WI38 (cell line): ENCODE measurements at regions not wholly inside any gene's neighbourhood (a gene's known extent, or its start where the extent isn't known, plus 50 kb on each side); places are given as distances from the start of the nearest gene placed in this dataset.
"Not testable (repeated sequence)": the region's sequence is repeated elsewhere in the genome, so short reads cannot be mapped to it uniquely, and the experiment has no call there.

Experiments used
- H3K4me3 ChIP-seq: 2 replicates; pipeline ENCODE4 v1.5.1; 2011; ENCODE audit warnings: low read depth, mild to moderate bottlenecking, control low read depth, low read length
- TF ChIP-seq, protein P1 (sequence below): IDR thresholded peaks from 2 replicates; pipeline ENCODE4 v1.5.1; 2012; ENCODE audit warnings: low read depth, mild to moderate bottlenecking, control low read depth, low read length

- TF ChIP-seq, protein P1, sequence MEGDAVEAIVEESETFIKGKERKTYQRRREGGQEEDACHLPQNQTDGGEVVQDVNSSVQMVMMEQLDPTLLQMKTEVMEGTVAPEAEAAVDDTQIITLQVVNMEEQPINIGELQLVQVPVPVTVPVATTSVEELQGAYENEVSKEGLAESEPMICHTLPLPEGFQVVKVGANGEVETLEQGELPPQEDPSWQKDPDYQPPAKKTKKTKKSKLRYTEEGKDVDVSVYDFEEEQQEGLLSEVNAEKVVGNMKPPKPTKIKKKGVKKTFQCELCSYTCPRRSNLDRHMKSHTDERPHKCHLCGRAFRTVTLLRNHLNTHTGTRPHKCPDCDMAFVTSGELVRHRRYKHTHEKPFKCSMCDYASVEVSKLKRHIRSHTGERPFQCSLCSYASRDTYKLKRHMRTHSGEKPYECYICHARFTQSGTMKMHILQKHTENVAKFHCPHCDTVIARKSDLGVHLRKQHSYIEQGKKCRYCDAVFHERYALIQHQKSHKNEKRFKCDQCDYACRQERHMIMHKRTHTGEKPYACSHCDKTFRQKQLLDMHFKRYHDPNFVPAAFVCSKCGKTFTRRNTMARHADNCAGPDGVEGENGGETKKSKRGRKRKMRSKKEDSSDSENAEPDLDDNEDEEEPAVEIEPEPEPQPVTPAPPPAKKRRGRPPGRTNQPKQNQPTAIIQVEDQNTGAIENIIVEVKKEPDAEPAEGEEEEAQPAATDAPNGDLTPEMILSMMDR = no peak
- H3K4me3 ChIP-seq = no peak overlapping the region
Observed at GRCh38 chr9:124135813-124136365, 121.9 kb upstream of the NEK6 start.

- TF ChIP-seq, protein P1 = no peak
- no peak overlapping the region for H3K4me3 ChIP-seq
Observed at GRCh38 chr9:124137009-124137943, 120.5 kb upstream of the NEK6 start.

GRCh38 chr9:124137944-124138335, 119.8 kb upstream of the NEK6 start:
- TF ChIP-seq, protein P1 = no peak
- H3K4me3 ChIP-seq = no peak overlapping the region

DNA sequence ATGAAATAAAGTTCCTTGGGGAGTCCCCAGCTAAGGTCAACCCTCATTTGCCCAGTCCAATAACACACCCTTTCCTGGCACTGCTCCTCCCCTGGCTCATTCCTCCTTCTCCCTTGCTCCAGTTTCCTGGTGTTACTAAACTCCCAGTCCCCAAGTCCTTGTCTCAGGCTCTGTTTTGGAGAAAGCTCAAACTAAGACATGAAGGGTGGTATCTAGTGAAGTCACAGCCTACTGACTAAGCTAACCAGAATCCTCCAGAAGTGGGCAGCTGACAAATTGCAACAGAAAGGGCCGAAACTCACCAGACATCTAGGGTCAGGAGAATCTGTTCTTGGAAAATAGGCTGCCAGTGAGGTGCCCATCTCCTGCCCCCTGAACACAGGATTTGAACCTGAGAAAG, 118.7 kb upstream of the NEK6 start:
- H3K4me3 ChIP-seq = no peak overlapping the region
- TF ChIP-seq, protein P1 = no peak

DNA sequence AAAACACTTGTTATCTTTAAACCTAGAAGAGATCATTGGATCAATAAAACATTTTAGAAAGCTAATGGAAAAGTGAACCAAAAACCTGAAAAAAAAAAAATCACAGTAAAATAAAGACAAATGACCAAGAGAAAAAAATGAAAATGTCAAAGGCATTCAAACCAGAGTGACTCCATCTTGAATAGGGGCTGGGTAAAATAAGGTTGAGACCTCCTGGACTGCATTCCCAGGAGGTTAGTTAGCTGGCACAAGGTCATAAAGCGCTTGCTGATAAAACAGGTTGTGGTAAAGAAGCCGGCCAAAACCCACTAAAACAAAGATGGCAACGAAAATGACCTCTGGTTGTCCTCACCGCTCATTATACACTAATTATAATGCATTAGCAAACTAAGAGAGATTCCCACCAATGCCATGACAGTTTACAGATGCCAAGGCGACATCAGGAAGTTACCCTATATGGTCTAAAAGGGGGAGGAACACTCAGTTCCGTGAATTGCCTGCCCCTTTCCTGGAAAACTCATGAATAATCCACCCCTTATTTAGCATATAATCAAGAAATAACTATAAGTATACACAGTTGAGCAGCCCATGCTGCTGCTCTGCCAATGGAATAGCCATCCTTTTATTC, 116.7 kb upstream of the NEK6 start:
- no peak overlapping the region for H3K4me3 ChIP-seq
- TF ChIP-seq, protein P1 = no peak

DNA sequence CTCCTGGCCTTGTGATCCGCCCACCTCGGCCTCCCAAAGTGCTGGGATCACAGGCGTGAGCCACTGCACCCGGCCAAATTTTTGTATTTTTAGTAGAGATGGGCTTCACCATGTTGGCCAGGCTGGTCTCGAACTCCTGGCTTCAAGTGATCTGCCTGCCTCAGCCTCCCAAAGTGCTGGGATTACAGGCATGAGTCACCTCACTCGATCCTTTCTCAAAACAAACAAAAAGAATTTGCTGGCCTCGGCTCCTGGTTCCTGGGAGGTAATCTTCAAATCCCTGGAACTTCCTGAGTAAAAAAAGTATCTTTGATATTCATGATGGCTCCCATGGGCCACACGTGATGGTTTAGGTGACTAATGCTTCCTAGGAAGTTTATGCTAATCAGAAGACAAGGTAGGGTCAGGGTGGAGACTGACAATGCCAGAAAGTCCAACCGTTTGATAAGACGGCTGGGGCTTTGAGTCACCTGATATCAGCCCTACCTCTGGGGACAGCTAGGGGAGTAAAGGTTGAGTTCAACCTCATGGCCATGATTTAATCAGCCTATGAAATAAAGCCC, 113.1 kb upstream of the NEK6 start:
- not testable (repeated sequence) for H3K4me3 ChIP-seq

- H3K4me3 ChIP-seq = no peak overlapping the region
- TF ChIP-seq, protein P1 = no peak
Observed at GRCh38 chr9:124146031-124146561, 111.7 kb upstream of the NEK6 start.
